ENCODE measurements at regions not wholly inside any gene's neighbourhood (a gene's known extent, or its start where the extent isn't known, plus 50 kb on each side); places are given as distances from the start of the nearest gene placed in this dataset.

DNA sequence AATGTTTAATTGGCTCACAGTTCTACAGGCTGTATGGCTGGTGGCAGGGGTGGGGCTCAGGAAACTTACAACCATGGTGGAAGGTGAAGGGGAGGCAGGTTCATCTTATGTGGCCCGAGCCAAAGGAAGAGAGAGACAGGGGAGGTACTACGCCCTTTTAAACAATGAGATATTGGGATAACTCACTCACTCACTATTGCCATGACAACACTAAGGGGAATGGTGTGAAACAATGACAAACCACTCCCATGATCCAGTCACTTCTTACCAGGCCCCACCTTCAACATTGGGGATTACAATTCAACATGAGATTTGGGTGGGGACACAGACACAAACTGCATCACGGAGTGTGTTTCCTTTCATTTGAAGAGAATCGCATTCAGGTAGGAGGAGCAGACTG, 220.9 kb downstream of the GADD45G start:
- TF ChIP-seq, protein P1, sequence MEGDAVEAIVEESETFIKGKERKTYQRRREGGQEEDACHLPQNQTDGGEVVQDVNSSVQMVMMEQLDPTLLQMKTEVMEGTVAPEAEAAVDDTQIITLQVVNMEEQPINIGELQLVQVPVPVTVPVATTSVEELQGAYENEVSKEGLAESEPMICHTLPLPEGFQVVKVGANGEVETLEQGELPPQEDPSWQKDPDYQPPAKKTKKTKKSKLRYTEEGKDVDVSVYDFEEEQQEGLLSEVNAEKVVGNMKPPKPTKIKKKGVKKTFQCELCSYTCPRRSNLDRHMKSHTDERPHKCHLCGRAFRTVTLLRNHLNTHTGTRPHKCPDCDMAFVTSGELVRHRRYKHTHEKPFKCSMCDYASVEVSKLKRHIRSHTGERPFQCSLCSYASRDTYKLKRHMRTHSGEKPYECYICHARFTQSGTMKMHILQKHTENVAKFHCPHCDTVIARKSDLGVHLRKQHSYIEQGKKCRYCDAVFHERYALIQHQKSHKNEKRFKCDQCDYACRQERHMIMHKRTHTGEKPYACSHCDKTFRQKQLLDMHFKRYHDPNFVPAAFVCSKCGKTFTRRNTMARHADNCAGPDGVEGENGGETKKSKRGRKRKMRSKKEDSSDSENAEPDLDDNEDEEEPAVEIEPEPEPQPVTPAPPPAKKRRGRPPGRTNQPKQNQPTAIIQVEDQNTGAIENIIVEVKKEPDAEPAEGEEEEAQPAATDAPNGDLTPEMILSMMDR (IDR thresholded peaks at IDR 0.05): no peak
- no peak for TF ChIP-seq POLR2A (IDR thresholded peaks at IDR 0.05)
